PC-9 (cell line): ENCODE measurements at regions not wholly inside any gene's neighbourhood (a gene's known extent, or its start where the extent isn't known, plus 50 kb on each side); places are given as distances from the start of the nearest gene placed in this dataset.

Experiments
- EZH2 ChIP-seq: fragments of 200-600 bp; sonication (generic); IDR thresholded peaks from 2 replicates; pipeline ENCODE4 v1.8.0; 2017; ENCODE audit warnings: antibody characterized with exemption, low read depth
- TF ChIP-seq, protein P1 (sequence below): fragments of 200-600 bp; sonication (generic); conservative IDR thresholded peaks from 2 replicates; pipeline ENCODE4 v1.6.1; 2017; ENCODE audit warnings: mixed run types, antibody characterized with exemption, mild to moderate bottlenecking, moderate library complexity

DNA sequence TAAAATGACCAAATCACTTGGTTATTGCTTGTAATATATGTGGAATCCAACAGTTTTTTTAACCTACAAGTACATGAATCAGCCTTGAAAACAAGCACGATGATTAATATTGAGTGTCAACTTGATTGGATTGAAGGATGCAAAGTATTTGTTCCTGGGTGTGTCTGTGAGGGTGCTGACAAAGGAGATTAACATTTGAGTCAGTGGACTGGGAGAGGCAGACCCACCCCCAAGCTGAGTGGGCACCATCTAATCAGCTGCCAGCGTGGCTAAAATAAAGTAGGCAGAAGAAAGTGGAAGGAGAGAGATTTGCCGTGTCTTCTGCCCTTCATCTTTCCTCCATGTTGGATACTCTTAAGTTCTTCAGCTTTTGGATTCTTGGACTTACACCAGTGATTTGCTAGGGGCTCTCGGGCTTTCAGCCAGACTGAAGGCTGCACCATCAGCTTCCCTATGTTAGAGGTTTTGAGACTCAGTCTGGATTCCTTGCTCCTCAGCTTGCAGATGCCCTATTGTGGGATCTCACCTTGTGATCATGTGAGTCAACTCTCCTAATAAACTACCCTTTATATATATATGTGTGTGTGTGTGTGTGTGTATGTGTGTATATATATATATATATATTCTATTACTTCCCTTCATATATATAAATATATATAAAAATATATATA lies 118.4 kb upstream of the WDR11 start:
- TF ChIP-seq, protein P1, sequence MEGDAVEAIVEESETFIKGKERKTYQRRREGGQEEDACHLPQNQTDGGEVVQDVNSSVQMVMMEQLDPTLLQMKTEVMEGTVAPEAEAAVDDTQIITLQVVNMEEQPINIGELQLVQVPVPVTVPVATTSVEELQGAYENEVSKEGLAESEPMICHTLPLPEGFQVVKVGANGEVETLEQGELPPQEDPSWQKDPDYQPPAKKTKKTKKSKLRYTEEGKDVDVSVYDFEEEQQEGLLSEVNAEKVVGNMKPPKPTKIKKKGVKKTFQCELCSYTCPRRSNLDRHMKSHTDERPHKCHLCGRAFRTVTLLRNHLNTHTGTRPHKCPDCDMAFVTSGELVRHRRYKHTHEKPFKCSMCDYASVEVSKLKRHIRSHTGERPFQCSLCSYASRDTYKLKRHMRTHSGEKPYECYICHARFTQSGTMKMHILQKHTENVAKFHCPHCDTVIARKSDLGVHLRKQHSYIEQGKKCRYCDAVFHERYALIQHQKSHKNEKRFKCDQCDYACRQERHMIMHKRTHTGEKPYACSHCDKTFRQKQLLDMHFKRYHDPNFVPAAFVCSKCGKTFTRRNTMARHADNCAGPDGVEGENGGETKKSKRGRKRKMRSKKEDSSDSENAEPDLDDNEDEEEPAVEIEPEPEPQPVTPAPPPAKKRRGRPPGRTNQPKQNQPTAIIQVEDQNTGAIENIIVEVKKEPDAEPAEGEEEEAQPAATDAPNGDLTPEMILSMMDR: no peak
- no peak for TF ChIP-seq EZH2
